K562 (cell line): ENCODE measurements at regions not wholly inside any gene's neighbourhood (a gene's known extent, or its start where the extent isn't known, plus 50 kb on each side); places are given as distances from the start of the nearest gene placed in this dataset.

ENCODE experiments used
- ATAC-seq: fragments of 200-7000 bp; cut with Tn5 transposase; 3 replicates; pipeline ENCODE4 v1.9.1; 2020; ENCODE audit warnings: moderate library complexity
- BruUV-seq: library from RNA; stranded (reverse); fragments of 400-500 nt; replicated peaks from 2 replicates; lab custom pipeline; 2021; lab: Mats Ljungman, UMichigan
- CTCF ChIA-PET: fragments of 300-600 bp; formaldehyde crosslinking; extraction: SDS; loops from one replicate; lab custom pipeline; 2021; ENCODE audit warnings: low intra/inter-chr PET ratio; lab: Yijun Ruan, JAX
- POLR2A ChIA-PET: fragments of 300-600, 350-650 bp; sonication (Branson Sonifier 250); formaldehyde crosslinking; extraction: SDS; loops from one replicate; lab custom pipeline; 2021; ENCODE audit warnings: antibody characterized with exemption, inconsistent platforms; lab: Yijun Ruan, JAX
- DNase-seq, 4 experiments: peaks; one replicate each; pipeline versions ENCODE4 v3.0.0 to v3.0.0-alpha.2; 2011 to 2018; ENCODE audit warnings: low spot score in 3 of 4, mixed read lengths in 3 of 4; ENCODE audit errors: extremely low read depth in 1 of 4
- FAIRE-seq: peaks from 2 replicates; lab custom pipeline; 2011; peaks lifted over from hg19 to GRCh38; lab: Jason Lieb, UNC
- H2AFZ ChIP-seq: 2 replicates; pipeline ENCODE4 v1.6.0; 2011; ENCODE audit warnings: low read depth, low read length, control low read depth, inconsistent platforms
- H3K27ac ChIP-seq: fragments of 200-600 bp; 3 replicates; pipeline ENCODE4 v1.8.0; 2011; ENCODE audit warnings: low read depth, mild to moderate bottlenecking, control low read depth, inconsistent platforms, low read length, moderate library complexity, mixed read lengths; ENCODE audit errors: extremely low read depth
- H3K27me3 ChIP-seq, 2 experiments: fragments of 300-600 bp in 1 of 2; 2 replicates in 1 of 2; 3 replicates in 1 of 2; pipeline versions ENCODE4 v1.6.0 to v1.8.0; 2011; ENCODE audit warnings: inconsistent platforms in 2 of 2, low read length in 2 of 2, mild to moderate bottlenecking in 1 of 2, mixed read lengths in 1 of 2, moderate library complexity in 1 of 2; ENCODE audit not compliant: control insufficient read depth in 2 of 2, insufficient read depth in 2 of 2
- H3K36me3 ChIP-seq: fragments of 300-600 bp; 3 replicates; pipeline ENCODE4 v1.8.0; 2011; ENCODE audit warnings: mild to moderate bottlenecking, low read length, inconsistent platforms; ENCODE audit not compliant: control insufficient read depth, insufficient read depth
- H3K4me1 ChIP-seq, 2 experiments: fragments of 200-600 bp in 1 of 2; replicated peaks in 1 of 2; 2 replicates in 1 of 2; 3 replicates in 1 of 2; pipeline versions ENCODE4 v1.5.1 to v1.8.0; 2011; ENCODE audit warnings: inconsistent platforms in 2 of 2, low read length in 2 of 2, mild to moderate bottlenecking in 1 of 2, mixed read lengths in 1 of 2, moderate library complexity in 1 of 2; ENCODE audit not compliant: control insufficient read depth in 2 of 2, insufficient read depth in 2 of 2
- H3K4me2 ChIP-seq: 2 replicates; pipeline ENCODE4 v1.6.1; 2011; ENCODE audit warnings: low read length, control low read depth, inconsistent platforms, mixed read lengths; ENCODE audit not compliant: insufficient read depth
- H3K4me3 ChIP-seq: fragments of 200-600 bp; sonication (generic), shearing (Covaris generic); 2 replicates; pipeline ENCODE4 v1.5.1; 2016; ENCODE audit warnings: control low read depth, inconsistent platforms
- H3K79me2 ChIP-seq: fragments of 200-600 bp; 3 replicates; pipeline ENCODE4 v1.8.0; 2011; ENCODE audit warnings: low read length, inconsistent platforms; ENCODE audit not compliant: control insufficient read depth, insufficient read depth
- H3K9ac ChIP-seq, 2 experiments: 2 replicates each; pipeline versions ENCODE4 v1.6.0 to v1.6.1; 2011; ENCODE audit warnings: low read depth in 2 of 2, low read length in 2 of 2, control low read depth in 1 of 2, inconsistent platforms in 1 of 2, mild to moderate bottlenecking in 1 of 2, mixed read lengths in 1 of 2; ENCODE audit not compliant: insufficient read depth in 1 of 2
- H3K9me1 ChIP-seq: one replicate; pipeline ENCODE4 v1.6.0; 2011; ENCODE audit warnings: inconsistent platforms, mild to moderate bottlenecking, low read length, moderate library complexity; ENCODE audit not compliant: control insufficient read depth, insufficient read depth
- H3K9me3 ChIP-seq: replicated peaks from 2 replicates; pipeline ENCODE4 v1.5.1; 2011; ENCODE audit warnings: low read depth, low read length, inconsistent platforms; ENCODE audit not compliant: control insufficient read depth, insufficient read depth
- H4K20me1 ChIP-seq: replicated peaks from 2 replicates; pipeline ENCODE4 v1.6.1; 2011; ENCODE audit warnings: low read length, inconsistent platforms, mixed read lengths; ENCODE audit not compliant: control insufficient read depth, insufficient read depth
- BRD9 ChIP-seq: fragments of 450-650 bp; IDR thresholded peaks from 2 replicates; pipeline ENCODE4 v1.6.1; 2018; ENCODE audit warnings: low read depth; ENCODE audit not compliant: partially characterized antibody
- CBX3 ChIP-seq, 2 experiments: IDR thresholded peaks; 1 replicate in 1 of 2; 2 replicates in 1 of 2; pipeline ENCODE4 v1.6.1; 2012; ENCODE audit warnings: inconsistent platforms in 2 of 2, low read length in 2 of 2, borderline replicate concordance in 1 of 2, control low read depth in 1 of 2
- COPS2 ChIP-seq: fragments of 450-650 bp; conservative IDR thresholded peaks from 2 replicates; pipeline ENCODE4 v1.6.1; 2016; ENCODE audit warnings: mild to moderate bottlenecking, moderate library complexity
- EHMT2 ChIP-seq: fragments of 450-650 bp; IDR thresholded peaks from 2 replicates; pipeline ENCODE4 v1.6.1; 2018; ENCODE audit warnings: antibody characterized with exemption
- HDGF ChIP-seq: fragments of 450-650 bp; IDR thresholded peaks from 2 replicates; pipeline ENCODE4 v1.6.1; 2016
- KAT7 ChIP-seq: sonication (generic); formaldehyde crosslinking; IDR thresholded peaks from 2 replicates; pipeline ENCODE4 v1.8.0; 2022; ENCODE audit warnings: missing genetic modification reagents, mild to moderate bottlenecking, borderline replicate concordance
- MTA2 ChIP-seq: fragments of 450-650 bp; IDR thresholded peaks from 2 replicates; pipeline ENCODE4 v1.6.1; 2016; ENCODE audit warnings: low read depth
- NCOA1 ChIP-seq: fragments of 450-650 bp; IDR thresholded peaks from 2 replicates; pipeline ENCODE4 v1.6.1; 2016; ENCODE audit warnings: low read depth
- SIX5 ChIP-seq, 2 experiments: IDR thresholded peaks; 2 replicates each; pipeline ENCODE4 v1.6.1; 2011; ENCODE audit warnings: low read length in 2 of 2, borderline replicate concordance in 1 of 2, low read depth in 1 of 2, mild to moderate bottlenecking in 1 of 2, moderate library complexity in 1 of 2; ENCODE audit not compliant: insufficient read depth in 1 of 2
- SREBF1 ChIP-seq: fragments of 150-350 bp; IDR thresholded peaks from 2 replicates; pipeline ENCODE4 v1.6.1; 2014; ENCODE audit warnings: antibody characterized with exemption, low read depth, low read length, borderline replicate concordance
- TBP ChIP-seq: optimal IDR thresholded peaks from 2 replicates; pipeline ENCODE3; 2011; ENCODE audit warnings: low read depth, low read length, improper control_type of control experiment
- ZBTB8A ChIP-seq: fragments of 450-650 bp; IDR thresholded peaks from 2 replicates; pipeline ENCODE4 v1.6.1; 2018; ENCODE audit warnings: mild to moderate bottlenecking, moderate library complexity; ENCODE audit not compliant: partially characterized antibody
- WGBS: fragments of 100-300 bp; shearing (Covaris generic); methylation state at CpG from one replicate; pipeline ENCODE4 v1.1.6; 2016; ENCODE audit warnings: low coverage, mixed read lengths; ENCODE audit not compliant: insufficient coverage; ENCODE audit errors: missing lambda C conversion rate; 5-methylcytosine and 5-hydroxymethylcytosine counted together
- in situ Hi-C: fragments of 300-500 bp; cut with MboI; formaldehyde crosslinking; loops from 4 replicates; pipeline ENCODE4 v1.15.0; 2018; ENCODE audit warnings: inconsistent platforms, mixed read lengths
- intact Hi-C: fragments of 100-400 bp; cut with micrococcal nuclease; formaldehyde crosslinking; loops from 2 replicates; pipeline ENCODE4 v1.14.2; 2022
- TF ChIP-seq, protein P1 (sequence below): sonication (generic); formaldehyde crosslinking; IDR thresholded peaks from 2 replicates; pipeline ENCODE4 v1.8.0; 2022; ENCODE audit warnings: mild to moderate bottlenecking, missing genetic modification reagents
- TF ChIP-seq, protein P2 (sequence below), 2 experiments: fragments of 450-650 bp in 1 of 2; sonication (generic) in 1 of 2; formaldehyde crosslinking in 1 of 2; IDR thresholded peaks in 1 of 2; conservative IDR thresholded peaks in 1 of 2; 2 replicates each; pipeline versions ENCODE4 v1.6.1 to v1.8.1; 2016 to 2023; ENCODE audit warnings: mild to moderate bottlenecking in 2 of 2, moderate library complexity in 2 of 2, inconsistent platforms in 1 of 2, missing genetic modification reagents in 1 of 2
- TF ChIP-seq, protein P3 (sequence below): fragments of 250-450 bp; sonication (Bioruptor Pico); IDR thresholded peaks from 2 replicates; pipeline ENCODE4 v1.5.1; 2021; ENCODE audit warnings: mild to moderate bottlenecking
- TF ChIP-seq, protein P4 (sequence below): fragments of 250-450 bp; sonication (Bioruptor Pico); IDR thresholded peaks from 2 replicates; pipeline ENCODE4 v1.4.0; 2020; ENCODE audit warnings: mild to moderate bottlenecking, moderate library complexity

DNA sequence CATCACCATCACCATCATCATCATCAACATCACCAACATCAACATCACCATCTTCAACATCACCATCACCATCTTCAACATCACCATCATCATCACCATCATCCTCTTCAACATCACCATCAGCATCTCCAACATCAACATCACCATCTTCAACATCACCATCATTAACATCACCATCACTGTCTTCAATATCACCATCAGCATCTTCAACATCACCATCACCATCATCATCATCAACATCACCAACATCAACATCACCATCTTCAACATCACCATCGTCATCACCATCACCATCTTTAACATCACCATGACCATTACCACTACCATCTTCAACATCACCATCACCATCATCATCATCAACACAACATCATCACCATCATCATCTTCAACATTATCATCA lies 267.2 kb downstream of the SP3 start (continued):
- TF ChIP-seq, protein P1, sequence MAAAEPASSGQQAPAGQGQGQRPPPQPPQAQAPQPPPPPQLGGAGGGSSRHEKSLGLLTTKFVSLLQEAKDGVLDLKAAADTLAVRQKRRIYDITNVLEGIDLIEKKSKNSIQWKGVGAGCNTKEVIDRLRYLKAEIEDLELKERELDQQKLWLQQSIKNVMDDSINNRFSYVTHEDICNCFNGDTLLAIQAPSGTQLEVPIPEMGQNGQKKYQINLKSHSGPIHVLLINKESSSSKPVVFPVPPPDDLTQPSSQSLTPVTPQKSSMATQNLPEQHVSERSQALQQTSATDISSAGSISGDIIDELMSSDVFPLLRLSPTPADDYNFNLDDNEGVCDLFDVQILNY = no peak
- TF ChIP-seq TBP (no peak), EHMT2 (0 out of 2 replicates have a peak, but pooled peaks have one; percentile 73), NCOA1 (no peak), BRD9 (no peak), KAT7 (CRISPR knock-in tag) (no peak)
- TF ChIP-seq, protein P2, sequence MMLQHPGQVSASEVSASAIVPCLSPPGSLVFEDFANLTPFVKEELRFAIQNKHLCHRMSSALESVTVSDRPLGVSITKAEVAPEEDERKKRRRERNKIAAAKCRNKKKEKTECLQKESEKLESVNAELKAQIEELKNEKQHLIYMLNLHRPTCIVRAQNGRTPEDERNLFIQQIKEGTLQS (IDR thresholded peaks at IDR 0.05) = no peak
- TF ChIP-seq, protein P2 (CRISPR knock-in tag; conservative IDR thresholded peaks at IDR 0.05) = no peak
- TF ChIP-seq, all 486 proteins: peak for 7

DNA sequence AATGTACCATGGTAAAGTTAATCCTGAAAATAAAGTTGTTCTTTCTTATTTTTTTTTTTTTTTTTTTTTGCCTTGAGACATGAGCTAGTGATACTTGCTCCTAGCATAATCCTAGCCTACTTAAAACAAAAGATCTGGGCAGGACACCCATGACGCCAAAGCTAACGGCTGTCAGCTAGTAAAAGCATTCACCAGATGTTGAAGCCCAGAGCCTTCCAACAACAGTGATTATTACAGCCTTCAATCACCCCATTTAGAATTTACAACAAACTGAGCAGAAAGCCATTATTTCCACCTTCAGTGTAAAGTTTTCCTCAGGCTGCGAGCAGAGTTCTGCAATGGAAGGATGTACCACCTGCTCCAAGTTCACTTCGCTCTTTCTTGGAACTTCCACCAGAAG lies 259.5 kb downstream of the SP3 start:
- Histone ChIP-seq H3K27me3 (peaks cover 4% of the 10 kb centered on the region in 2 experiments; a peak in 3 of 5 replicates), H3K4me1 (no peaks in the 10 kb centered on the region), H3K4me2 (no peak overlapping the region), H3K9me1 (no peaks in the 10 kb centered on the region), H3K9ac (no peak overlapping the region), H3K27ac (no peak overlapping the region), H3K9me3 (no peaks in the 10 kb centered on the region), H3K36me3 (no peaks in the 10 kb centered on the region), H4K20me1 (no peaks in the 10 kb centered on the region), H2AFZ (no peak overlapping the region), H3K79me2 (no peaks in the 10 kb centered on the region), H3K4me3 (no peak overlapping the region)
- ChIA-PET POLR2A (no interaction called here), CTCF (no interaction called here)
- no TSS peak for BruUV-seq
- 0% methylated on average over 4 of the region's 4 CpGs for WGBS
- in situ Hi-C loops (no loop called here), intact Hi-C loops (no loop called here)
- ATAC-seq (no peak), DNase-seq (no peak), FAIRE-seq (no peak)
- TF ChIP-seq CBX3 (IDR thresholded peaks at IDR 0.05; ENCODE audit: borderline replicate concordance in 1 of 2, low read length in 2 of 2) (no peak), SIX5 (IDR thresholded peaks at IDR 0.05; ENCODE audit: borderline replicate concordance in 1 of 2, insufficient read depth in 1 of 2, low read depth in 1 of 2, low read length in 2 of 2) (no peak), MTA2 (no peak), ZBTB8A (no peak), COPS2 (no peak), HDGF (no peak), SREBF1 (no peak)
- TF ChIP-seq, protein P3, sequence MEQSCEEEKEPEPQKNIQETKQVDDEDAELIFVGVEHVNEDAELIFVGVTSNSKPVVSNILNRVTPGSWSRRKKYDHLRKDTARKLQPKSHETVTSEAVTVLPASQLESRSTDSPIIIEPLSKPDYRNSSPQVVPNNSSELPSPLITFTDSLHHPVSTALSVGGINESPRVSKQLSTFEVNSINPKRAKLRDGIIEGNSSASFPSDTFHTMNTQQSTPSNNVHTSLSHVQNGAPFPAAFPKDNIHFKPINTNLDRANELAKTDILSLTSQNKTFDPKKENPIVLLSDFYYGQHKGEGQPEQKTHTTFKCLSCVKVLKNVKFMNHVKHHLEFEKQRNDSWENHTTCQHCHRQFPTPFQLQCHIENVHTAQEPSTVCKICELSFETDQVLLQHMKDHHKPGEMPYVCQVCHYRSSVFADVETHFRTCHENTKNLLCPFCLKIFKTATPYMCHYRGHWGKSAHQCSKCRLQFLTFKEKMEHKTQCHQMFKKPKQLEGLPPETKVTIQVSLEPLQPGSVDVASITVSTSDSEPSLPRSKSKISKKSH (CRISPR knock-in tag) = no peak
- TF ChIP-seq, protein P4, sequence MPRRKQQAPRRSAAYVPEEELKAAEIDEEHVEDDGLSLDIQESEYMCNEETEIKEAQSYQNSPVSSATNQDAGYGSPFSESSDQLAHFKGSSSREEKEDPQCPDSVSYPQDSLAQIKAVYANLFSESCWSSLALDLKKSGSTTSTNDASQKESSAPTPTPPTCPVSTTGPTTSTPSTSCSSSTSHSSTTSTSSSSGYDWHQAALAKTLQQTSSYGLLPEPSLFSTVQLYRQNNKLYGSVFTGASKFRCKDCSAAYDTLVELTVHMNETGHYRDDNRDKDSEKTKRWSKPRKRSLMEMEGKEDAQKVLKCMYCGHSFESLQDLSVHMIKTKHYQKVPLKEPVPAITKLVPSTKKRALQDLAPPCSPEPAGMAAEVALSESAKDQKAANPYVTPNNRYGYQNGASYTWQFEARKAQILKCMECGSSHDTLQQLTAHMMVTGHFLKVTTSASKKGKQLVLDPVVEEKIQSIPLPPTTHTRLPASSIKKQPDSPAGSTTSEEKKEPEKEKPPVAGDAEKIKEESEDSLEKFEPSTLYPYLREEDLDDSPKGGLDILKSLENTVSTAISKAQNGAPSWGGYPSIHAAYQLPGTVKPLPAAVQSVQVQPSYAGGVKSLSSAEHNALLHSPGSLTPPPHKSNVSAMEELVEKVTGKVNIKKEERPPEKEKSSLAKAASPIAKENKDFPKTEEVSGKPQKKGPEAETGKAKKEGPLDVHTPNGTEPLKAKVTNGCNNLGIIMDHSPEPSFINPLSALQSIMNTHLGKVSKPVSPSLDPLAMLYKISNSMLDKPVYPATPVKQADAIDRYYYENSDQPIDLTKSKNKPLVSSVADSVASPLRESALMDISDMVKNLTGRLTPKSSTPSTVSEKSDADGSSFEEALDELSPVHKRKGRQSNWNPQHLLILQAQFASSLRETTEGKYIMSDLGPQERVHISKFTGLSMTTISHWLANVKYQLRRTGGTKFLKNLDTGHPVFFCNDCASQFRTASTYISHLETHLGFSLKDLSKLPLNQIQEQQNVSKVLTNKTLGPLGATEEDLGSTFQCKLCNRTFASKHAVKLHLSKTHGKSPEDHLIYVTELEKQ (CRISPR knock-in tag) = no peak
